ENCODE measurements at regions not wholly inside any gene's neighbourhood (a gene's known extent, or its start where the extent isn't known, plus 50 kb on each side); places are given as distances from the start of the nearest gene placed in this dataset.

DNA sequence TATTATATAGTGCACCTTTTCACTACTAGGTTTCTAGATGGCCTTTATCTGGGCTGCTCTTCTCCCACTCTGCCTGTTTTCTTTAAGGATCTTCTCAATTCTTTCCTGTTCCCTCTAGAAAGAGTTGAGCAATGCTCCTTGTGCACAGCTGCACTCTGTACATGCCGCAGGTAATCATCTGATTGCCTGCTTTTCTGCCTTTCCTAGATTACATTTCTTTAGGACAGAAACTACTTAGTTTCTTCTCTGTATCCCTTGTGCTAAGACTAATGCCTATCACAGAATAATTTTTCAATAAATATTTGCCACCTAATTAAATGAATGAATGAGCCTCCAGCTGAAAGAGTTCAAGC is 802.4 kb upstream of the ID2 start:
- no peaks in the 10 kb centered on the region for H3K9me1 ChIP-seq (ENCODE audit: control insufficient read depth, insufficient read depth, low read length)
- no peak for FAIRE-seq
- no peaks in the 10 kb centered on the region for H3K4me1 ChIP-seq (replicated peaks in 1 of 2; ENCODE audit: control insufficient read depth in 2 of 2, insufficient read depth in 2 of 2, low read length in 2 of 2)
- ChIA-PET POLR2A (interaction anchor here (0.5 kb wide), 1 partner anchor 30 kb away, joined by 3 read pairs; no protein-coding TSS in a partner anchor), CTCF (ENCODE audit: low intra/inter-chr PET ratio) (no interaction called here)
- H4K20me1 ChIP-seq (replicated peaks; ENCODE audit: control insufficient read depth, insufficient read depth, low read length): no peaks in the 10 kb centered on the region
- ATAC-seq: no peak
- H3K9me3 ChIP-seq (replicated peaks; ENCODE audit: control insufficient read depth, insufficient read depth, low read depth, low read length): no peaks in the 10 kb centered on the region
- H3K9ac ChIP-seq (ENCODE audit: insufficient read depth in 1 of 2, low read depth in 2 of 2, low read length in 2 of 2): no peak overlapping the region
- intact Hi-C loops (cut with micrococcal nuclease): no loop called here
- in situ Hi-C loops (cut with MboI): no loop called here
- no peaks in the 10 kb centered on the region for H3K36me3 ChIP-seq (ENCODE audit: control insufficient read depth, insufficient read depth, low read length)
- no peak for DNase-seq (ENCODE audit: extremely low read depth in 1 of 4, low spot score in 3 of 4)
- 0% methylated on average over 1 of the region's 1 CpG for WGBS (ENCODE audit: insufficient coverage, low coverage, missing lambda C conversion rate)
- peaks cover 0 to 4% of the 10 kb centered on the region in 2 experiments; a peak in 2 of 5 replicates for H3K27me3 ChIP-seq (ENCODE audit: control insufficient read depth in 2 of 2, insufficient read depth in 2 of 2, low read length in 2 of 2)
- no peak overlapping the region for H3K4me3 ChIP-seq
- no peaks in the 10 kb centered on the region for H3K79me2 ChIP-seq (ENCODE audit: control insufficient read depth, insufficient read depth, low read length)
- H3K4me2 ChIP-seq (ENCODE audit: insufficient read depth, low read length): no peak overlapping the region
- no TSS peak for BruUV-seq (replicated peaks)
- TF ChIP-seq ZNF79 (CRISPR knock-in tag; IDR thresholded peaks at IDR 0.05; ENCODE audit: low read depth): no peak
- TF ChIP-seq PREB (CRISPR knock-in tag; IDR thresholded peaks at IDR 0.05): no peak
- no peak for TF ChIP-seq NR4A1 (CRISPR knock-in tag; IDR thresholded peaks at IDR 0.05)
- no peak for TF ChIP-seq NR4A1 (tag; IDR thresholded peaks at IDR 0.05)
- no peak for TF ChIP-seq ZNF431 (CRISPR knock-in tag; IDR thresholded peaks at IDR 0.05)
- TF ChIP-seq TRIM28 (IDR thresholded peaks at IDR 0.05): no peak
- no peak for TF ChIP-seq ZNF445 (CRISPR knock-in tag; IDR thresholded peaks at IDR 0.05; ENCODE audit: low read depth)
- TF ChIP-seq HDAC3 (IDR thresholded peaks at IDR 0.05; ENCODE audit: borderline replicate concordance, partially characterized antibody): no peak
- TF ChIP-seq MCM3 (IDR thresholded peaks at IDR 0.05): no peak
- TF ChIP-seq ZNF184 (CRISPR knock-in tag; IDR thresholded peaks at IDR 0.05): no peak
- TF ChIP-seq ILF3 (IDR thresholded peaks at IDR 0.05; ENCODE audit: borderline replicate concordance): no peak
- H3K27ac ChIP-seq (ENCODE audit: extremely low read depth, low read depth, low read length): no peak overlapping the region
- H2AFZ ChIP-seq (ENCODE audit: low read depth, low read length): no peak overlapping the region

Measured in K562 (cell line).